PC-9 (cell line): ENCODE measurements at regions not wholly inside any gene's neighbourhood (a gene's known extent, or its start where the extent isn't known, plus 50 kb on each side); places are given as distances from the start of the nearest gene placed in this dataset.

Source experiments
- BruUV-seq: library from RNA; stranded (reverse); fragments of 400-500 nt; replicated peaks from 2 replicates; lab custom pipeline; 2021; lab: Mats Ljungman, UMichigan
- CTCF ChIA-PET: fragments of 300-600 bp; sonication (Branson Sonifier 250); formaldehyde crosslinking; loops from one replicate; lab custom pipeline; 2022; ENCODE audit warnings: antibody characterized with exemption; lab: Charles Lee
- POLR2A ChIA-PET: fragments of 300-600 bp; sonication (Branson Sonifier 250); formaldehyde crosslinking; loops from one replicate; lab custom pipeline; 2022; ENCODE audit warnings: antibody characterized with exemption; ENCODE audit not compliant: unreplicated experiment; lab: Charles Lee
- DNase-seq, 2 experiments: peaks; one replicate each; pipeline versions ENCODE4 v3.0.0 to v3.0.0-alpha.2; 2015 to 2022; ENCODE audit warnings: mixed read lengths in 1 of 2
- H2AFZ ChIP-seq: fragments of 200-600 bp; sonication (generic); 2 replicates; pipeline ENCODE4 v1.8.1; 2017; ENCODE audit warnings: antibody characterized with exemption
- H3F3A ChIP-seq: fragments of 200-600 bp; sonication (generic); 2 replicates; pipeline ENCODE4 v1.8.1; 2017; ENCODE audit warnings: antibody characterized with exemption, mild to moderate bottlenecking, low read depth; ENCODE audit not compliant: insufficient read depth
- H3K27ac ChIP-seq: fragments of 200-600 bp; sonication (generic); 2 replicates; pipeline ENCODE4 v1.6.1; 2016; ENCODE audit warnings: mixed run types
- H3K27me3 ChIP-seq: fragments of 200-600 bp; sonication (generic); 2 replicates; pipeline ENCODE4 v1.6.1; 2016; ENCODE audit warnings: low read depth, mixed run types; ENCODE audit not compliant: insufficient read depth
- H3K36me3 ChIP-seq: fragments of 200-600 bp; sonication (generic); 2 replicates; pipeline ENCODE4 v1.6.1; 2016; ENCODE audit warnings: low read depth, mixed run types
- H3K4me1 ChIP-seq: fragments of 200-600 bp; sonication (generic); replicated peaks from 2 replicates; pipeline ENCODE4 v1.6.1; 2016; ENCODE audit warnings: mixed run types; ENCODE audit not compliant: insufficient read depth
- H3K4me2 ChIP-seq: fragments of 200-600 bp; sonication (generic); 2 replicates; pipeline ENCODE4 v1.6.1; 2017; ENCODE audit warnings: mixed run types
- H3K4me3 ChIP-seq: fragments of 200-600 bp; sonication (generic); 2 replicates; pipeline ENCODE4 v1.6.1; 2016; ENCODE audit warnings: mixed run types
- H3K79me2 ChIP-seq: fragments of 200-600 bp; sonication (generic); 2 replicates; pipeline ENCODE4 v1.6.1; 2017; ENCODE audit warnings: low read depth, mixed run types
- H3K9me2 ChIP-seq: fragments of 200-600 bp; sonication (generic); 2 replicates; pipeline ENCODE4 v1.8.1; 2017; ENCODE audit warnings: mild to moderate bottlenecking; ENCODE audit not compliant: insufficient read depth
- H3K9me3 ChIP-seq: fragments of 200-600 bp; sonication (generic); 2 replicates; pipeline ENCODE4 v1.8.1; 2016; ENCODE audit warnings: low read depth; ENCODE audit not compliant: insufficient read depth
- H4K20me1 ChIP-seq: fragments of 200-600 bp; sonication (generic); 2 replicates; pipeline ENCODE4 v1.8.1; 2017; ENCODE audit not compliant: insufficient read depth
- EZH2 ChIP-seq: fragments of 200-600 bp; sonication (generic); IDR thresholded peaks from 2 replicates; pipeline ENCODE4 v1.8.0; 2017; ENCODE audit warnings: antibody characterized with exemption, low read depth
- intact Hi-C: fragments of 100-400 bp; cut with micrococcal nuclease; formaldehyde crosslinking; loops from one replicate; pipeline ENCODE4 v1.10.0; 2022; ENCODE audit not compliant: unreplicated experiment
- TF ChIP-seq, protein P1 (sequence below): fragments of 200-600 bp; sonication (generic); conservative IDR thresholded peaks from 2 replicates; pipeline ENCODE4 v1.6.1; 2017; ENCODE audit warnings: mixed run types, antibody characterized with exemption, mild to moderate bottlenecking, moderate library complexity

DNA sequence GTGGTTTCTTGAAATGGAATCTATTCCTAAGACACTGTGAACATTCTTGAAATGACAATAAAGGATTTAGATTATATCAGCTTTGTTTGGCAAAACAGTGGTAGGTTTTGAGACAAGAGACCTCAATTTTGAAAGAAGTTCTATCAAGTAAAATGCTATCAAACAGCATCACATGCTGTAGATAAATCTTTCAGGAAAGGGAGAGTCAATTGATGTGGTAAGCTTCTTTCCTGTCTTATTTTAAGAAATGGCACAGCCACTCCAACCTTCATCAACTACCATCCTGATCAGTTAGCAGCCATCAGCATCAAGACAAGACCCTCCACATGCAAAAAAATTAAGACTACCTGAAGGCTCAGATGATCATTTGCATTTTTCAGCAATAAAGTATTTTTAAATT, 495.4 kb downstream of the TRIB2 start:
- H3K9me3 ChIP-seq: no peaks in the 10 kb centered on the region
- H2AFZ ChIP-seq: no peak overlapping the region
- TF ChIP-seq EZH2: no peak
- TF ChIP-seq, protein P1, sequence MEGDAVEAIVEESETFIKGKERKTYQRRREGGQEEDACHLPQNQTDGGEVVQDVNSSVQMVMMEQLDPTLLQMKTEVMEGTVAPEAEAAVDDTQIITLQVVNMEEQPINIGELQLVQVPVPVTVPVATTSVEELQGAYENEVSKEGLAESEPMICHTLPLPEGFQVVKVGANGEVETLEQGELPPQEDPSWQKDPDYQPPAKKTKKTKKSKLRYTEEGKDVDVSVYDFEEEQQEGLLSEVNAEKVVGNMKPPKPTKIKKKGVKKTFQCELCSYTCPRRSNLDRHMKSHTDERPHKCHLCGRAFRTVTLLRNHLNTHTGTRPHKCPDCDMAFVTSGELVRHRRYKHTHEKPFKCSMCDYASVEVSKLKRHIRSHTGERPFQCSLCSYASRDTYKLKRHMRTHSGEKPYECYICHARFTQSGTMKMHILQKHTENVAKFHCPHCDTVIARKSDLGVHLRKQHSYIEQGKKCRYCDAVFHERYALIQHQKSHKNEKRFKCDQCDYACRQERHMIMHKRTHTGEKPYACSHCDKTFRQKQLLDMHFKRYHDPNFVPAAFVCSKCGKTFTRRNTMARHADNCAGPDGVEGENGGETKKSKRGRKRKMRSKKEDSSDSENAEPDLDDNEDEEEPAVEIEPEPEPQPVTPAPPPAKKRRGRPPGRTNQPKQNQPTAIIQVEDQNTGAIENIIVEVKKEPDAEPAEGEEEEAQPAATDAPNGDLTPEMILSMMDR: no peak
- H3K4me2 ChIP-seq: no peak overlapping the region
- intact Hi-C loops: no loop called here
- H3K36me3 ChIP-seq: no peaks in the 10 kb centered on the region
- CTCF ChIA-PET: no interaction called here
- H3F3A ChIP-seq: no peaks in the 10 kb centered on the region; the same call in 1 of the 2 replicates
- POLR2A ChIA-PET: no interaction called here
- H3K4me3 ChIP-seq: no peak overlapping the region
- H3K9me2 ChIP-seq: no peaks in the 10 kb centered on the region; the same call in 1 of the 2 replicates
- H4K20me1 ChIP-seq: no peaks in the 10 kb centered on the region
- no peaks in the 10 kb centered on the region for H3K27me3 ChIP-seq
- no peak overlapping the region for H3K27ac ChIP-seq
- DNase-seq: no peak
- no peaks in the 10 kb centered on the region for H3K4me1 ChIP-seq
- no TSS peak for BruUV-seq
- no peaks in the 10 kb centered on the region for H3K79me2 ChIP-seq

DNA sequence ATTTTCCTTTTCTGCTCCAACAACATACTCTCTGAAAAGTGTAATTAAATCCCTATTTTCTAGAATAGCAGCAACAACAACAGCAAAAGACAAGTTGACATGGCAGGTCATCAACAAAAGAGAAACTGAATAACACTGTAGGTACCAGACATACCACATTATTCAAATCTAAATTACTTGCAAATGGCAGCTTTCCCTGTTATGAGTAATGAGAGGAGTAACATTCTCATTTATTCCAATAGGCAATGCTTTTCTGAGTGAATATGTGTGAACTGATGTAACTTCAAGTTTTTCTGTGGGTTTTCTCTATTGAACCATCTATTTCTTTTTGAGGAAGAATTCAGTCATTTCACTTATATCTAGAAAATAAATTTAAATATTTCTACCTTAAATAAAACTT, 501.5 kb downstream of the TRIB2 start:
- no peak overlapping the region for H2AFZ ChIP-seq
- ChIA-PET POLR2A (no interaction called here), CTCF (no interaction called here)
- no peaks in the 10 kb centered on the region for H3K79me2 ChIP-seq
- BruUV-seq: no TSS peak
- intact Hi-C loops: no loop called here
- H3K36me3 ChIP-seq: no peaks in the 10 kb centered on the region
- no peak for DNase-seq
- no peaks in the 10 kb centered on the region for H3K27me3 ChIP-seq
- no peaks in the 10 kb centered on the region for H3K9me3 ChIP-seq
- H3K9me2 ChIP-seq: no peaks in the 10 kb centered on the region
- H3K27ac ChIP-seq: no peak overlapping the region
- H3F3A ChIP-seq: no peaks in the 10 kb centered on the region; the same call in 1 of the 2 replicates
- H3K4me2 ChIP-seq: no peak overlapping the region
- TF ChIP-seq EZH2: no peak
- TF ChIP-seq, protein P1: no peak
- H3K4me1 ChIP-seq: no peaks in the 10 kb centered on the region
- no peak overlapping the region for H3K4me3 ChIP-seq
- no peaks in the 10 kb centered on the region for H4K20me1 ChIP-seq

DNA sequence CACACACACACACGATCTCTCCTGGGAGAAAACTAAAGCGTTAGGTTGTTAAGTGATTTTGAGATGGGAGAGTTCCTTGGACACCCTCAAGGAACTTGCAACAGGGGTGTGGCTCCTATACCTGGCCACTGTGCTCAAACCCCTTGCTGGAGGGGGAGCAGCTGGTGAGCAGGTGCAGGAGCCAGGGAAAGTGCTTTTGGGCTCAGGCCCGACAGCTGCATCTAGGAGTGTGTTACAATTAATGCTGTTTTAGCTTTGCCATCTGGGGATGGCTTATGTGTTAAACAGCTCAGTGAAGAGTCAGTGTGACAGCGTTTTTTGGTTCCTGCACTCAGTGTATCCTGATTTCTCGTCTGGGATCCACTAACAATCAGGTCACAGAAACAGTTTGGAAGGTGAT, 510.8 kb downstream of the TRIB2 start:
- Histone ChIP-seq H3K27me3 (no peaks in the 10 kb centered on the region), H3F3A (no peaks in the 10 kb centered on the region), H3K27ac (no peak overlapping the region), H3K79me2 (no peaks in the 10 kb centered on the region), H4K20me1 (no peaks in the 10 kb centered on the region), H2AFZ (no peak overlapping the region), H3K9me2 (no peaks in the 10 kb centered on the region), H3K4me1 (no peaks in the 10 kb centered on the region), H3K4me3 (no peak overlapping the region), H3K4me2 (no peak overlapping the region), H3K36me3 (no peaks in the 10 kb centered on the region), H3K9me3 (no peaks in the 10 kb centered on the region)
- intact Hi-C loops: no loop called here
- ChIA-PET POLR2A (no interaction called here), CTCF (no interaction called here)
- TF ChIP-seq, protein P1: no peak
- TF ChIP-seq EZH2: no peak
- no peak for DNase-seq
- BruUV-seq: no TSS peak
